GM12878 (cell line): ENCODE measurements at regions not wholly inside any gene's neighbourhood (a gene's known extent, or its start where the extent isn't known, plus 50 kb on each side); places are given as distances from the start of the nearest gene placed in this dataset. TPM values are rescaled to one million over a fixed set of nuclear protein-coding genes. Genes with fewer than 3 reads are reported as not detected.

Experiments used
- small RNA-seq: library from RNA; depleted of rRNA; stranded (forward); fragments of <200 nt; gene quantifications from one replicate; pipeline ENCODE3, GENCODE V24; 2014

Small RNA genes in the stretch of these regions (small RNA-seq; reads per million reads assigned to genes)
- gene AC097535.2 (not detected), gene RF01210 (not detected), gene RNU6-573P (not detected)
